ENCODE measurements at regions not wholly inside any gene's neighbourhood (a gene's known extent, or its start where the extent isn't known, plus 50 kb on each side); places are given as distances from the start of the nearest gene placed in this dataset.

DNA sequence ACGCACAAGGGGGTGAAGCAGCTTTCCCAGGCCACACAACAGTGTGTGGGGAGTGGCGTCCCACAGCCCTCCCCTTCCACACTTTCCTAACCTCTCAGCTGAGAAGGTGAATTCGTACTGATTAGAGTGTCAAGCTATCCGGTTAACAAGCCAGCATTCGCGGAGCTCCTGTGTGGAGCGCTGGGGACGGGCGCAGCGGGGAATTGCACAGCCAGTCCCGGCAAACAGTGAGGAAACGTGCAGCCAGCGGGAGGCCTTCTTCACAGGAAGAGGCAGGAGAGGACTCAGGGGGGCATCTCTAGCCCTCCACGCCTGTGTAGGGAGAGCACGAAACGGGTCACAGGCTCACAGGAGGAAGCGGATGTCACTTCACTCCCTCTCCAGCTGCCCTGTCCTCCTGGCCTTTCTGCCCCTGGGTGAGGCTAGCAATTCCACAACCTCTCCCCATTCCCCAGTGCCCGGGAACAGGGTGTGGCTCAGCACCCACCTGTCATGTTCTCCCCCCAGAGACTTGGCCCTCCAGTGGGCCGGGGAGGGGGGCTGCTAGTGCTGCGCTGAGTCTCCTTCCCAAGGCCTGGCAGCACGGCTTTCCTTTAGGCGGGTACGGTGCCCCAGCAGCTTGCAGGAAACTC, 117.3 kb downstream of the CPZ start:
- DNase-seq, result no peak

DNA sequence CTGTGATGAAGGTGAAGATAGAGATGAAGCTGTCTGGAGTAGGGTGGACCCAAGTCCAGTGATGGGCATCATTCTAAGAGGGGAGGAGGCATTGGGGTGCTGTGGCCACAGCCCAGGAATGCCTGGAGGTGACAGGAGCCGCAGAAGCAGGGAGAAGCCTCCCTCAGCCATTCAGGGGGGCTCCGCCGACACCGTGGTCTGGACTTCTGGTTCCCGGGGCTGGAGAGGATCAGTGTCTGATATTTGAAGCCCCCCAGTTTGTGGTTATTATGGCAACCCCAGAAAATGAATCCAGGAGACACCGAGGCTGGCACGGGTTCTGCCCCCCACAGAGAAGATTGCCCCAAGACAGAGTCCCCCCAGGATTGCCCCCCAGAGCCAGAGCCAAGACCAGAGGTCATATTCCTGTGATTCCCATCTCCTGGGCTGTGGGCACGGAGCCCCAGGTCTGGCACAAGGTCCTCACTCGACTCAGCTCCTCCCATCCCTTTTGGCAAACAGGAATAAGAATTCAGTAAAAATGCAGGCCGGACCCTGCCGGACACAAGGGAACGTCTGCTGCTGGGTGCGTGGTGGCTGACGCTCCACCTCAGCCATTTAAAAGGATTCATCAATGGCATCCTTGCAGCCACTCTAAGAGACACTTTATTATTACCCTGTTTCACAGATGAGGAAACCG, 116.6 kb downstream of the CPZ start:
- no peak for DNase-seq

DNA sequence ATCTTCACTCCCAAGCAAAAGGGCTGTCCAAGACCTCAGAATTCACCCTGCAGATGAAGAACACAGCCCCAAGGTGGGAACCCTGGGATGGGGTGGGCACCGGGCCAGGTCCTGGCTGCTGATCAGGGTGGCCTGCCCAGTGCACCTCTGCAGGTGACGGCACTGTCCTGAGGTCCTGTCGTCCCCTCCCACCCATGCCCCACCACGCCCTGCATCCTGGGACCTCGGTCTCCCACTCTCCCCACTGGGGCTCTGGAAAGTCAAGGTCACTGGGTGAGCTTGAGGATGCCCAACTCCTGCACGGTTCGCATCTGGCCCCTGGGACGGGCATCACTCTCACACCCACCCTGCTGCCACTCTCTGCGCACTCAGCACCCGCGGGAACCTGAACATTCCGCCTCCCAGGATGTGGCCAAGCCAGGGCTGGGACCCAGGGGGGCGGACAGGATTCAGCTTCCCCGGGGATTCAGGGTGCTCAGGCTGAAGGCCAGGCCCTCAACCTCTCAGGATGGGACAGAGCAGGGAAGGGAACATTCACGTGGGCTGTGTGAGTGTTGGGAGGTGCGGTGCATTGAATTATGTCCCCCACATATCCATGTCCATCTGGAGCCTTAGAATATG, 115.9 kb downstream of the CPZ start:
- no peak for DNase-seq

DNA sequence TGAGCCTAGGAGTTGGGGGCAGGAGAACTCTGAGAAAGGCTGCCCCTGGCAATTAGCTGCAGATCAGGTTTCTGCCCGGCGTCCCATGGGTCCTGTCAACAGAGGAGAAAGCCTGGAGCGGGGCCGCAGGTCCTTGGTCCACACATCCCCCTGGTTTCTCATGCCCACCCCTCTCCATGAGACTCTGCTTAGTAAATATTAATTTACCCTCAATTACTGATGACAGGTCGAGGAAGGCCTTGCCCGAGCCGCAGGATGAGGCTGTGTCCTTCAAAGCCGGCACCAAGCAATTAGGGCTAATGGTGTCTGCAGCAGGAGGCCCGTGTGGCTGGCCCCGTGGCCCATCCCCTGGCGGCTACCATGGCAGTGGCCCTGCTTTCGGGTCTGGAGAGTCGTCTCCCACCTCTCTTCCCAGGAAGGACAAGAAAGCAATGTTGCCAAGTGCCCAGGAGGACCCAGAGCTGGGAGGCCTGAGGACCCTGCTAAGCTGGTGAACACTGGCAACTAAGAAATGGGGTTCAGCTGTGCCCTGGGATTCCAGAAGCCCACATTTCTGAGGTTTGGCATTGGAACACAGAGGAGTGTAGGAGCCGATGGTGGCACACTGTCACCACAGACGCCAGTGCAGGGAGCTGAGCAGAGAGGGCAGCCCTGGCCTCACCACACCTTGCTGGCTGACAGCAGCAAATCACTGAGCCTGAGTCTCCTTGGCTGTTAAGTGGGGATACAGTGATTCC, 114.6 kb downstream of the CPZ start:
- DNase-seq, result peak in 1 of 3 experiments; percentile 5

DNA sequence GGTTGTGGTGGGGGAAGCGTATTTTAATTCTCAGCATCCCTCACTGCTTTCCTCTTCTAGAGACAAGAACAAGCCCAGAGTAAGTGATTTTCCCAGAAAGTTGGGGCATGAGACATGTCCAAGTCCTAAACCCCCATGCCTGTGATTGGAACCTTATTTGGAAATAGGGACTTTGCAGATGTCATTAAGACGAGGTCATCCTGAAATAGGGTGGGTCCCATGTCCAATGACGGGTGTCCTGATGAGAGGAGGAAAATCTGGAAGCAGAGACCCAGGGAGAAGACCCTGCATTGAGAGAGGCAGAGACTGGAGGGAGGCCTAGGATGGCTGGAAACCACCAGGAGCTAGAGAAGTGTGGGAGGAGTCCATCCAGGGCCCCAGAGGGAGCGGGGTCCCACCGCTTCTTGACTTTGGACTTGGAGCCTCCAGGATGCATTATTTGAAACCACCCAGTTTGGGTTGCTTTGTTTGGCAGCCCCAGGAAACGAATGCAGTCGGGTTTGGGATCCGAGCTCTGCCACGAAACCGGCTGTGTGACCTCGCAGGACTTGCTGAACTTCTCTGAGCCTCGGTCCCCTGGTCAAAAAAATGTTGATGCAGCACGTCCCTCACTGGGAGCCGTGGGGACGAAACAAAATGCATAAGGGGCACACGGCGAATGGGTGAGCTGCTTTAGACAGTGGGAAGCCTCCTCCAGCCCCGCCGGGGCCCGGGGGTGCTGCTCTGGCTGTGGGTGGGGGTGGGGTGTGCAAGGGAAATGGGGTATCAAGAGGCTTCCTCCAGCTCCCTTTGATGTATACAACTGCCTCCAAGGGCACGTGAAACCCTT, 113.9 kb downstream of the CPZ start:
- DNase-seq, result no peak

DNA sequence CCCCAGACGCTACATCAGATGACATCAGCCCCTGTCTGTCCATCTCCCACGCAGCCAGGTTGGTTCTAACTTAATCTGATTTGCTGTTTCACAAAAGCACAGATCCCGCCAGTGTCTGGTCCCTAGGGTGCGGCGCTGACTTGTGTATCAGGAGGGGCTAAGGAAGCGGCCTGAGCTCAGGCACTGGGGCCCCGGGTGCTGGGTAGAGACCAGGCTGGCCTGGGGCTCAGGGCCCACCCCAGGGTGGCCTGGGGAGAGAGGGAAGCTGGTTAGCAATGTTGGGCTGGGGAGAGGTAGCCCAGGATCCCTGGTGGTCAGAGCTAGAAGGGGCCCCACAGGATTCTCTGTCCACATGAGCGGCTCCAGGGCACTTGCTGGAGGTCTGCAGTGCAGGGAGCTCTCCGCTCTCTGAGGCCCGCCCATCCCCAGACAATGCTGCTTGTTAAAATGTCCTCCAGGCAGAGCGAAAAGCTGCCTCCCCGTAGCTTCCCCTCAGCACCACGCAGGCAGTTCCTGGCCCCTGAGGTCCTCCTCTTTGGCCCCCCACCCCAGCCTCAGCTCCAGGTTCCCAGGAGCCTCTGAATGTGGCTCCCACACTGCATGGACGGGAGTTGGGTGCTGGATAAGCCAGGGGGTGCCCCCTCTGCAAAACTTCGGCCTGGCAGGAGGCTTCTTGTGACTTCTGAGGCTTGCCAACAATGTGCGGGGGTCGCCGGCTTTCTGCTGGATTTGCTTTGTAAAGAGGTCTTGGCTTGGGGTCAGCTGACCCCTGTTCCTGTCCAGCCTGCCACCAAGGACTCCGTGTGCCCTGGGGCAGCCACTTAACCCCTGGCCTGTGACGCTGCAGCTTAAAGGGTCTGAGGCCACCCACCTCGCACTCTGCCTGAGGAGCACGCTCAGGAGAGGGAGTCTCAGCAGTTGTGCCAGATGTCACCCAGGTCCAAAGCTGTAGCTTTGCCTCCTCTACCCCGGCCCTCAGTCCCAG, 112.9 kb downstream of the CPZ start:
- no peak for DNase-seq

DNA sequence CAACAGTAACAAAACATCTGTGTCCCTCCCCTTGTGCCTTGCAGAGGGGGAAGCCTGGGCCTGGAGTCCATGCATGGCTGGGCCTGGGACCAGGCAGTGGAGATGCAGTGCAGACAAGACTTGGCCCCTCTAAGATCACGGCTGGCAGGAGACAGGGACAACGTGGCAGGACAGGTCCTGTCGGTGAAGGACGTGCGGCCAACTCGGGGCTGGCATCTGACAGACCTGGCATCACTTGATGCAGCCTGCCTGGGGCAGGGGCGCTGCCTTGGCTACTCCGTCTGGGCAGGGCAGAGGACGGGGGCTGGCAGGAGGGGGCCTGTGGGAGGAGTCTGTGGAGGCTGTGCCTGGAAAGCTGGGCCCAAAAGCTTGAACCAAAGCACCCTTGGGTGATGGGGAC, 112.1 kb downstream of the CPZ start:
- no peak for DNase-seq

DNA sequence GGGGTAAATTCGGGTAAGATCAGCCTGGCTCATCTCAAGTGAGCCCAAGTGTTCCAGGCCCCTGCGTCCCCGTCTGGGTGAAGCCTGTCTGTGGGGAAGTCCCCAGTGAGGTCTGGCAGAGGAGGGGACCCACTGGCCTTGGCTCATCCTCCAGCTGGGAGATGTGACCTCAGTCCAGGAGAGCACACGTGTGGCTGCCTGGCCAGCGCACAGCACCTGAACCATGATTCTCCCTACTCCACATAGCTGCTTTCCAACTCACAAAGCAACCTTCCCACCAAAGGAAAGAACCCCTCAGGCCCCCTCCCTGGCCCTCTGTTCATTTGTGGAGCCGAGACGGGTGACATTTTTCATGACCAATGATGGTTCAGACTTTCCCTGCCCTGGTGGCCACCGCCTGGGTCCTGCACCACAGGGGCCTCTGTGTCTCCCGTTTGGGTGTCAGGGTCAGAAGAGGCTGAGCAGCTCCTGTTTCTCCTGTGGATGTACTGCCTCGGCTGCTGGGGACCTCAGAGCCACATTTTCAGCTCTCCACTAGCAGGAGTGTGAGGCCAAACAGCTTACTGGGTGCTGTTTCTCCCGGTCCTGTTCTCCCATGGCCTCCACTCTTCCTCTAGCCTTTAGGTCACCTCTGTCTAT, 111.4 kb downstream of the CPZ start:
- no peak for DNase-seq

DNA sequence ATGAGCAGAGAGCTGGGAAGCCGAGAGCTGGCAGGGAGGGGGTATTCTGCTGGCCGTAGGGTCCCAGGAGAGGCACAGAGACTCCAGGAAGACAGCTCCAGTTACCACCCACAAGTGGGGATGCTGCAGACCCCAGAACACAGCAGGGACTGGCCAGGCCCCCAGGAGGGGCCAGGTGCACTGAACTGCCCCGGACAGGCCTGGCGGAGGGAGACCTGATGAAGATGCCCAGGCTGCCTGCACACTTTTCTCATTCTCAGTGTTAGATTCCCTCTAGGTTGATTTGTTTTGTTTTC, 110.8 kb downstream of the CPZ start:
- DNase-seq, result no peak

DNA sequence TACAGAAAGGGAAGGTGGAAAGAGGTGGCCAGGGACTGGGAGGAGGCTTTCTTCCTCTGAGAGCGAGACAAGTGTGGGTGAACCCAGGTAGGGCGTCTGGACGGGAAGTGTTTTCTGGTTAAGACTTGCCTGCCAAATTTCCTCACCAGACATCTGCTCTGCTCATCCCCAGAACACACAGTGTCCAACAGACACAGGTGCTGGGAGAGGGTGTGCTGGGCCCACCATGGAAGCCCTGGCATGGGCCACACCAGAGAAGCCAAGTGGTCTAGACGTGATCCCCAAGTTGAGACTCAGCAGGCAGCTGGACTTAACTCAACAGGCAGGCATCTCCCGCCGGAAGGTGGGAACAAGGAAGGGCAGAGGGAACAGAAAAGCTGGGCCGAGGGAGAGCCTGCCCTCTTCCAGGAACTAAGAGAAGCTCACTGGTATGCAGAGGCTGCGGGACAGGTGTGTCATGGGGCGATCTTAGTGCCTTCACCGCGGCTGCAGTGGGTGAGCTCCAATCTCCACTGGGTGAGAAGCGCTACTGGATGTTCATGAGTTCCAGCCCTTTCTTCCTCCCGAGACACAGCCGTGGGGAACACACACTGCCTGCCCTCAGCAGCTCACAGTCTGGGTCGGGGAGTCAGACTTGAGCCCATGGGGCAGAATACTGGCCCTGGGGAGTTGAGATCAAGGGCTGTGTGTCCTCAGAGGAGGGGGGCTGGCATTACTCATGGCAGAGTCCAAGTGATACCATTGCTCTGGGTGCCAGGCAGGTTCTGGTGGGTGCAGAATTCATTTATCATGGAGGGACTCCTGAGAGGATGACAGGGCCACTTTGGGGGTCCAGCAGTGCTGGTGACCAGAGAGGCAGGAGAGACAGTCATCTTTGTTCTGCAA, 110.2 kb downstream of the CPZ start:
- no peak for DNase-seq

DNA sequence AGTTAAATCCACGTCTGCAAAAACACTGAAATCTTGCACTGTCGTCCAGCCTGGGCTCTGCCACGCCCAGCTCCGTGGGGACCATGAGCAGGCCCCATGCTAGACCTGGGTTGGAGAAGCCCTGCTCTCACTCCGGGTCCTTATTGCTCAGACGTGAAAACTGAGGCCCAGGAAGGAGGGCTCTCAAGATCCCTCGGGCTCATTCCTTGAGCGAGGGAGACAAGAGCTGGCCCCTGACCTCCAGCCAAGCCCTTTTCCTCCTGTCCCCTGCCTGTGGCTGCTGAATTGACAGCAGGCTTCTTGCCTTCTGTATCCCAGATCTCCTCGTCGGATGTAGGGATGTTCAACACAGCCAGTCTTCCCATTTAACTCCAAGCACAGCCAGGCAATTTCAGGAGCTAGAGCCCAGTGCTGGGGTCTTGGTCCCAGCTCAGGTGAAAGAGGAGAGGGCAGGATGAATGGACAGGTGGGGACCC, 109.5 kb downstream of the CPZ start:
- no peak for DNase-seq

DNA sequence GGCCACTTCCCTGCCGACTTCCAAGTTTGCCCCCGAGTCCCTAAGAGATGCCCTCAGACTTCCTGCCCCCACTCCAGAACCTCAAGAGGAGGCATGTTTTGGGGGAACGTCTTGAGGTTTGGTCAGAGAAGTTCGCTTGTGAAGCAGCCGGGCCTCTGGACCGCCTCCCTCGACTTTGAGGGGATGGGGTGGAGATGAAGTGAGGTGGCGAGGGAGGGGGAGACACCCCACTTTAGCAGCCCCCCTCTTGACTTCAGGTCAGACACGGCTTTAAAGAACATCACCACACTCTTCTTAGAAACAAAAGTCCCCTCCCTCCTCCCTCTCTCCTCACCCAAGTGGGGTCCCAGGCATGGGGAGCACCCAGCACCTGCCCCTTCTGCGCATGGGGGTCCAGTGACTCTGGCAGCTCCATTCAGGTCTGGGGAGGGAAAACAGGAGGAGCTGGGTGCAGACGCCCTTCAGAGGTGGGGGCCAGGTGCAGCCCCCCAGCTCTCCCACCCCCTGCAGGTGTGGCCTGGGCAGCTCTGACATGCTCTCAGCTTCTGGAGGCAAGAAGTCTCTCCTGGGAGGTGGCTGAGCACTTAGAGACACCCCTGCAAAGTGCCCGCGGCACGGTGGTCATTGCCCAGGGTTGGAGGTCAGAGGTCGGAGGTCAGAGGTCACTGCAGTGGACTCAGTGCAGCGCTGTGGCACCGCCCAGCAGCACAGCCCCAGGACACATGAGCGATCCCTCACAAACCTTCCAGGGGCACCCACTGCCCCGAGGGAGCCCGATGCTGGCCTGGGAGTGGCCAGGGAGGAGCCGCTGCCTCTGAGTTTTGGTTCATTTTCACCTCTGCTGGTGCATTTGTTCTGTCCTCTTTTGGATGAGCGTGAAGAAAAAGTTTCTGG, 108.8 kb downstream of the CPZ start:
- no peak for DNase-seq

DNA sequence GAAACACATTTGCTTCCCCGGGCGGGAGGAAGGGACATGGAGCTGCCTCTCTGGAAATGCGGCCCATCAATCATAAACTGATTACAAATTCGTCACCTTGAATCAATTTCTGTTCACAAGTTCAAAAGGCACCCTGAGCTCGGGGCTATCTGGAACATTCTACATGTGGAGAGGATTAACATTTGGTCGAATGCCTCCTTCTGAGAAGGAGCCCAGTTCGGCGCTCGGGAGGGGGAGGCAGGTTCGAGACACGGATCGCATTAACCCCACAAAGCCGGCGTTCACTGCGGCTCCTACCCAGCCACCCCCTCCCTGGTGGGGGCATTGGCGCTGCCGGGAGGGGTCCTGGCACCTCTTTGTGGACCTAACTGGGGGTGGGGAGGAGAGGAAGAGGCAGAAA, 108.0 kb downstream of the CPZ start:
- DNase-seq, result no peak

DNA sequence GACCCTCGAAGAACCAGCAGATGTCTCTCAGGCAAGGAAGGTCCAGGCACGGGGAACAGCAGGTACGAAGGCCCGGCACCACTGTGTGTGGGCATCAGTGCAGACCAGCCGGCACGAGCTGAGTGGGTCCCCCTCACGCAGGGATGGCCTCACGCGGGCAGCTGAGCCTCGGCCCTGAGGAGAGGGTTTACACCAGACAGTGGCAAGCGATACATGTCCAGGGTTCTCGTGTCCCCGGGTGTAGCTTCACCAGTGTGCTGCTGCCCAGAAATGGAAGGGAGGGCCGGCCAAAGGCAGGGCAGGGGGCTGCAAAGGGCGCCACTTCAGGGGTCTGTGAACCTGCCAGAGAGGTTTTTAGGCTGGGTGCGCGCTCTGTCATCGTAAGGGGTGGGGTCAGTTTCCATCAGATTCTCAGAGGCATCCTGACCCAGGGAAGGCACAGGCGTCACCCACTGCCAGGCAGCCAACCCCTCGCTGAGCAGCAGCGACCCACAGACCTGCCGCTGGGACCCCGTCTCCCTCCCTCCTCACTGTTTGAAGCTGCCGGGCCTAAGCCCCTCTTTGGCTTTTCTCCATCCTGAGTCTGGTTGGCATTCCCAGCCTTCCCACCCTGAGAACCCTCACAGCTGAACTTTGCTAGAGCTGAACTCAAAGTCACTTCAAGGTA, 107.0 kb downstream of the CPZ start:
- no peak for DNase-seq

DNA sequence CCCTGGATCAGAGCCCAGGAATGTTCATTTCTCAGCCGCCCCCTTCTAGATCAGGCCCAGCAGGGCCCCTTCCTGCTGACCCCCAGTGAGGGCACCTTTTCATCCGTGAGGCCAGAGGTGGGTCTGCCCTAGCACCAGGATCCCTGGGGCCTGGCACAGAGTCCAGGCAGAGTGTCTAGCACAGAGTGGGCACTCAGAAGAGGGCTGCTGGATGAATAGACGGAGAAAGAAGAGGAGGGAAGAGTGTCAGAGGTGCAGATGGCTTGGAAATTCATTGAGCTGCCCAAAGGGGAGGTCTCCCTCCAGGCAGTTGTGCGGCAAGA, 106.5 kb downstream of the CPZ start:
- DNase-seq, result no peak

DNA sequence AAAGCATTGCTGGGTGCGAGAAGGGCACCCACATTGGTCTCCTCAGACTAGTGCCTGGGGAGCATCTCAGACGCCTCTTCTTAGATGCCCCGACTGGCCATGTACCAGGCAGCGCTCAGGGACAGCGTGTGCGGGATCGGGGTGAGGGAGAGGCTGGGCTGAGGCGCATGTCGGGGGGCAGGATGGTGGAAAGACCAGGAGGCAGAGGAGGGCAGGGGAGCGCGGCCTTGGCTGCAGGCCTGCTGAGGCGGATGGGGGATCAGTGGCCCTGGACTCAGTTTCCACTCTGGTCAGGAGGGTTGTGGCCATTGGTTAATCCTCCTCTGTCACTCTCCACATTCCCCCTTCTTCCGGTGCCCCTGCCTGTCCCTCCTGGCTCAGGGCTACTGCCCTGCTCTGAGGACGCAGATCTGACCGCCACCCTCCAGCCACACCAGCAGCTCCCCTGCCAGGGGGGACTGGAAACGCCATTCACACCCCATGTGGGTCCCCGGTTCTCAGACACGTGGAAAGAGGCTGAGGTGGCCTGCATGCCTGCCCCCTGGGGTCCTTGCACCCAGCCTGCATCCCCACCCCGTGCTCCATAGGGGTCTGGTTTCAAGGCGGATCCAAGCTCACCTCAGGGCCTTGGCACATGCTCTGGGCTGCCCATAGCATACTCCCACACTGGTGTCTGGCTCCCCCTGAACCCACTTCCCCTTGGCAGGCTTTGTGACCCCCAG, 105.9 kb downstream of the CPZ start:
- DNase-seq, result no peak

DNA sequence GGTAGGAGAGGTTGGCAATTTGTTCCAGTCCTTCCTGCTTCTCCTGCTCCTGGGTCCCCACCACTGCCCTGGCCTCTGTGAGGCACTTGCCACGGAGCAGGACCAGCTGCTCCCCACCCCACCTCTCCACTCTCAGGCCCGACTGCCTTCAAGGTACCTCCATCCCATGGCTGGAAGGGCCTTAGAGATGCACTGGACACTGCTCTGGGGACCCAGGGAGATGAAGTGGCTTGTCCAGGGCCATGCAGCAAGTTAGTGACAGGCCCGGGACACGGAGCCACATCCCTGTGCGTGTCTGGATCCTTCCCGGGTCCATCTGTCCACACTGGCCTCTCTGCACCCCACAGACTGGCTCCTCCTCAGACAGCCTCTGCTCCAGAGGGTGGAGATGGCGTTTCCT, 105.3 kb downstream of the CPZ start:
- DNase-seq, result no peak

Data from NCI-H1417 (cell line).